ENCODE measurements at regions not wholly inside any gene's neighbourhood (a gene's known extent, or its start where the extent isn't known, plus 50 kb on each side); places are given as distances from the start of the nearest gene placed in this dataset.
A peak's percentile ranks its signal among the peaks of the same experiment; 100 is the strongest.

GRCh38 chr13:88217883-88218282 lies 546.7 kb downstream of the SLITRK5 start:
- H3K4me3 ChIP-seq (ENCODE audit: low read depth, low read length), result no peak overlapping the region
- in situ Hi-C loops (cut with HindIII; ENCODE audit: low sequenced_read_pairs), result no loop called here
- TF ChIP-seq, protein P1, sequence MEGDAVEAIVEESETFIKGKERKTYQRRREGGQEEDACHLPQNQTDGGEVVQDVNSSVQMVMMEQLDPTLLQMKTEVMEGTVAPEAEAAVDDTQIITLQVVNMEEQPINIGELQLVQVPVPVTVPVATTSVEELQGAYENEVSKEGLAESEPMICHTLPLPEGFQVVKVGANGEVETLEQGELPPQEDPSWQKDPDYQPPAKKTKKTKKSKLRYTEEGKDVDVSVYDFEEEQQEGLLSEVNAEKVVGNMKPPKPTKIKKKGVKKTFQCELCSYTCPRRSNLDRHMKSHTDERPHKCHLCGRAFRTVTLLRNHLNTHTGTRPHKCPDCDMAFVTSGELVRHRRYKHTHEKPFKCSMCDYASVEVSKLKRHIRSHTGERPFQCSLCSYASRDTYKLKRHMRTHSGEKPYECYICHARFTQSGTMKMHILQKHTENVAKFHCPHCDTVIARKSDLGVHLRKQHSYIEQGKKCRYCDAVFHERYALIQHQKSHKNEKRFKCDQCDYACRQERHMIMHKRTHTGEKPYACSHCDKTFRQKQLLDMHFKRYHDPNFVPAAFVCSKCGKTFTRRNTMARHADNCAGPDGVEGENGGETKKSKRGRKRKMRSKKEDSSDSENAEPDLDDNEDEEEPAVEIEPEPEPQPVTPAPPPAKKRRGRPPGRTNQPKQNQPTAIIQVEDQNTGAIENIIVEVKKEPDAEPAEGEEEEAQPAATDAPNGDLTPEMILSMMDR (IDR thresholded peaks at IDR 0.05; ENCODE audit: low read depth, low read length), result no peak
- DNase-seq (ENCODE audit: low read depth, low spot score), result no peak

DNA sequence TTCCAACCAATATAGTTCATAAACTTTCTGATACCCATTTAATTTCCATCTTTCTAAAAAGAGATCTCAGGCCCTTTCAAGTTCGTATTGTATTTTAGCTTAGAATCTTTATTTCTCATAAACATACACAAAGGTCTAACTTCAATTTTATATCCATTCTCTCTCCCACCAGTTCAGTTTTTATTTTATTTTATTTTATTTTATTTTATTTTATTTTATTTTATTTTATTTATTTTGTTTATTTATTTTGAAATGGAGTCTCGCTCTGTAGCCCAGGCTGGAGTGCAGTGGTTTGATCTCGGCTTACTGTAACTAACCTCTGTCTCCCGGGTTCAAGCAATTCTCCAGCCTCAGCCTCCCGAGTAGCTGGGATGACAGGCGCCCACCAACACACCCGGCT lies 552.8 kb downstream of the SLITRK5 start:
- in situ Hi-C loops (cut with HindIII; ENCODE audit: low sequenced_read_pairs), result no loop called here
- TF ChIP-seq, protein P1 (IDR thresholded peaks at IDR 0.05; ENCODE audit: low read depth, low read length), result no peak
- H3K4me3 ChIP-seq (ENCODE audit: low read depth, low read length), result no peak overlapping the region
- no peak for DNase-seq (ENCODE audit: low read depth, low spot score)

- no peak overlapping the region for H3K4me3 ChIP-seq (ENCODE audit: low read depth, low read length)
- DNase-seq (ENCODE audit: low read depth, low spot score), result no peak
- in situ Hi-C loops (cut with HindIII; ENCODE audit: low sequenced_read_pairs), result no loop called here
- TF ChIP-seq, protein P1 (IDR thresholded peaks at IDR 0.05; ENCODE audit: low read depth, low read length), result no peak
Measured at GRCh38 chr13:88235441-88235840, 564.3 kb downstream of the SLITRK5 start.

GRCh38 chr13:88246239-88246638 lies 575.1 kb downstream of the SLITRK5 start:
- DNase-seq (ENCODE audit: low read depth, low spot score), result no peak
- H3K4me3 ChIP-seq (ENCODE audit: low read depth, low read length), result no peak overlapping the region
- TF ChIP-seq, protein P1 (IDR thresholded peaks at IDR 0.05; ENCODE audit: low read depth, low read length), result no peak
- in situ Hi-C loops (cut with HindIII; ENCODE audit: low sequenced_read_pairs), result no loop called here

- in situ Hi-C loops (cut with HindIII; ENCODE audit: low sequenced_read_pairs), result no loop called here
- no peak overlapping the region for H3K4me3 ChIP-seq (ENCODE audit: low read depth, low read length)
- DNase-seq (ENCODE audit: low read depth, low spot score), result no peak
- TF ChIP-seq, protein P1 (IDR thresholded peaks at IDR 0.05; ENCODE audit: low read depth, low read length), result no peak
Measured at GRCh38 chr13:88248393-88248792, 577.2 kb downstream of the SLITRK5 start.

DNA sequence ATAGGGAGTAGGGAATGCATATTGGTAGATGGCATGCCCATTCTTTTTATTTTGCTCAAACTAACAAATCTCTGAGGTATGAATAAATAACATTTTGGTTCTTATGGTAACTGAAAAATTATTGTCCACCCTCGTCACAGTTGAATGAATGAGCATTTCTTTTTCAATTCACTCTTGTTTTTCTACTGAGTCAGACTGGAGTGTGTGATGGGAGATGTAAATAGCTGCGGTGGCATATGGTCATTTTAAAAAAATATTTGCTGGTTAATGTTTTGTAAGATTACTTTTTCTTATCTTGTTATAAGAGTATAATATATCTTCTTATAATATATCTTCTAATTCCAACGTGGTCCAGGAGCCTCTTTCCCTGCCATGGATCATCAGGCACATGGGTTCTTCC lies 586.5 kb downstream of the SLITRK5 start:
- TF ChIP-seq, protein P1 (IDR thresholded peaks at IDR 0.05; ENCODE audit: low read depth, low read length), result no peak
- in situ Hi-C loops (cut with HindIII; ENCODE audit: low sequenced_read_pairs), result no loop called here

GRCh38 chr13:88263808-88264207 lies 592.6 kb downstream of the SLITRK5 start:
- no peak overlapping the region for H3K4me3 ChIP-seq (ENCODE audit: low read depth, low read length)
- no peak for DNase-seq (ENCODE audit: low read depth, low spot score)
- TF ChIP-seq, protein P1 (IDR thresholded peaks at IDR 0.05; ENCODE audit: low read depth, low read length), result no peak
- in situ Hi-C loops (cut with HindIII; ENCODE audit: low sequenced_read_pairs), result no loop called here

More for the DNA sequence above, 586.5 kb downstream of the SLITRK5 start:
- no peak overlapping the region for H3K4me3 ChIP-seq (ENCODE audit: low read depth, low read length)
- peak; percentile 8 for DNase-seq (ENCODE audit: low read depth, low spot score)

Measured in astrocyte of the spinal cord (primary cell).